ENCODE measurements at regions not wholly inside any gene's neighbourhood (a gene's known extent, or its start where the extent isn't known, plus 50 kb on each side); places are given as distances from the start of the nearest gene placed in this dataset.

DNA sequence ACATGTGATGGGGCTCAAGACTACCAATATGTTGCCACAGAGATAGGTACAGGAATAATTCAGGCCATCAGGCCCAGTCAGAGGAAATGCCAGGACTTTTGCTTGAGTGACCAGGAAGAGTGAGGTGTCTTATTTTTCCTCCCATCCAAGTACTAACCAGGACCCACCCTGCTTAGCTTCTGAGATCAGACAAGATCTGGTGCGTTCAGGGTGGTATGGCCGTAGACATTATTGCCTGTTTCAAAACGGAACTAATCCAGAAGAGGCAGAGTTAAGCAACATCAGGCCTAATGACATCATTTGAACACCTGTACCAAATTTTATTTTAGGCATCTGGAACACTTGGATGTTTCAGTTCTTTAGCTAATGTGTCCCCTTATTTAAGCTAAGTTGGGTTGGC lies 205.5 kb upstream of the POU2AF2 start:
- no peak for TF ChIP-seq ATF3 (IDR thresholded peaks at IDR 0.05)
- TF ChIP-seq POLR2A (IDR thresholded peaks at IDR 0.05; ENCODE audit: borderline replicate concordance, extremely low read depth, insufficient read depth, insufficient read length): no peak
- TF ChIP-seq CTCF (IDR thresholded peaks at IDR 0.05 in 2 of 3, conservative IDR thresholded peaks at IDR 0.05 in 1 of 3; ENCODE audit: borderline replicate concordance in 1 of 3, insufficient read depth in 1 of 3, low read depth in 2 of 3, low read length in 2 of 3): no peak
- no peak for TF ChIP-seq JUND (IDR thresholded peaks at IDR 0.05)
- TF ChIP-seq POLR2AphosphoS5 (IDR thresholded peaks at IDR 0.05; ENCODE audit: low read depth, low read length): no peak
- TF ChIP-seq, protein P1, sequence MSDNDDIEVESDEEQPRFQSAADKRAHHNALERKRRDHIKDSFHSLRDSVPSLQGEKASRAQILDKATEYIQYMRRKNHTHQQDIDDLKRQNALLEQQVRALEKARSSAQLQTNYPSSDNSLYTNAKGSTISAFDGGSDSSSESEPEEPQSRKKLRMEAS (IDR thresholded peaks at IDR 0.05): no peak
- no peak for TF ChIP-seq RAD21 (IDR thresholded peaks at IDR 0.05; ENCODE audit: low read depth)
- no peak for TF ChIP-seq EZH2 (IDR thresholded peaks at IDR 0.05)
- TF ChIP-seq CEBPB (IDR thresholded peaks at IDR 0.05; ENCODE audit: low read depth): no peak
- no peak for TF ChIP-seq SIN3A (IDR thresholded peaks at IDR 0.05; ENCODE audit: low read depth)
